WTC11 (cell line): ENCODE measurements at regions not wholly inside any gene's neighbourhood (a gene's known extent, or its start where the extent isn't known, plus 50 kb on each side); places are given as distances from the start of the nearest gene placed in this dataset.

Source experiments
- CREB1 ChIP-seq: sonication (generic); formaldehyde crosslinking; IDR thresholded peaks from 2 replicates; pipeline ENCODE4 v1.8.0; 2023; ENCODE audit warnings: mild to moderate bottlenecking, missing genetic modification reagents
- CTCF ChIP-seq: fragments of 200-600 bp; IDR thresholded peaks from 2 replicates; pipeline ENCODE4 v1.8.0; 2022; ENCODE audit warnings: antibody characterized with exemption
- ERG ChIP-seq: fragments of 250-450 bp; sonication (Bioruptor Pico); IDR thresholded peaks from 2 replicates; pipeline ENCODE4 v1.8.0; 2021; ENCODE audit warnings: mild to moderate bottlenecking
- ESRRA ChIP-seq: sonication (generic); formaldehyde crosslinking; IDR thresholded peaks from 2 replicates; pipeline ENCODE4 v1.8.1; 2022; ENCODE audit warnings: mild to moderate bottlenecking, missing genetic modification reagents, borderline replicate concordance
- ETV6 ChIP-seq: sonication (generic); formaldehyde crosslinking; IDR thresholded peaks from 2 replicates; pipeline ENCODE4 v1.8.1; 2022; ENCODE audit warnings: mild to moderate bottlenecking, missing genetic modification reagents
- FOXJ3 ChIP-seq: sonication (generic); formaldehyde crosslinking; IDR thresholded peaks from 2 replicates; pipeline ENCODE4 v1.9.0; 2021; ENCODE audit warnings: missing genetic modification reagents, mild to moderate bottlenecking, borderline replicate concordance
- MAX ChIP-seq: sonication (generic); formaldehyde crosslinking; IDR thresholded peaks from 2 replicates; pipeline ENCODE4 v1.8.0; 2022; ENCODE audit warnings: mild to moderate bottlenecking, missing genetic modification reagents
- RELA ChIP-seq: sonication (generic); formaldehyde crosslinking; IDR thresholded peaks from 2 replicates; pipeline ENCODE4 v1.8.1; 2022; ENCODE audit warnings: missing genetic modification reagents, mild to moderate bottlenecking, borderline replicate concordance
- ZNF138 ChIP-seq: sonication (generic); formaldehyde crosslinking; conservative IDR thresholded peaks from 2 replicates; pipeline ENCODE4 v1.8.1; 2022; ENCODE audit warnings: mild to moderate bottlenecking, moderate library complexity, missing genetic modification reagents
- ZNF232 ChIP-seq: sonication (generic); formaldehyde crosslinking; IDR thresholded peaks from 2 replicates; pipeline ENCODE4 v1.8.0; 2022; ENCODE audit warnings: mild to moderate bottlenecking, missing genetic modification reagents
- ZNF317 ChIP-seq: sonication (generic); formaldehyde crosslinking; IDR thresholded peaks from 2 replicates; pipeline ENCODE4 v1.8.1; 2023; ENCODE audit warnings: low read depth, mild to moderate bottlenecking, moderate library complexity, missing genetic modification reagents, borderline replicate concordance
- TF ChIP-seq, protein P1 (sequence below): sonication (generic); formaldehyde crosslinking; IDR thresholded peaks from 2 replicates; pipeline ENCODE4 v1.8.1; 2022; ENCODE audit warnings: missing genetic modification reagents, borderline replicate concordance

- TF ChIP-seq RELA (CRISPR knock-in tag) (no peak), CTCF (no peak), ZNF232 (CRISPR knock-in tag) (no peak), ZNF138 (CRISPR knock-in tag) (no peak), ERG (CRISPR knock-in tag) (no peak), FOXJ3 (no peak), ZNF317 (CRISPR knock-in tag) (no peak), CREB1 (CRISPR knock-in tag) (no peak), MAX (no peak), ESRRA (CRISPR knock-in tag) (no peak), ETV6 (no peak)
- TF ChIP-seq, protein P1, sequence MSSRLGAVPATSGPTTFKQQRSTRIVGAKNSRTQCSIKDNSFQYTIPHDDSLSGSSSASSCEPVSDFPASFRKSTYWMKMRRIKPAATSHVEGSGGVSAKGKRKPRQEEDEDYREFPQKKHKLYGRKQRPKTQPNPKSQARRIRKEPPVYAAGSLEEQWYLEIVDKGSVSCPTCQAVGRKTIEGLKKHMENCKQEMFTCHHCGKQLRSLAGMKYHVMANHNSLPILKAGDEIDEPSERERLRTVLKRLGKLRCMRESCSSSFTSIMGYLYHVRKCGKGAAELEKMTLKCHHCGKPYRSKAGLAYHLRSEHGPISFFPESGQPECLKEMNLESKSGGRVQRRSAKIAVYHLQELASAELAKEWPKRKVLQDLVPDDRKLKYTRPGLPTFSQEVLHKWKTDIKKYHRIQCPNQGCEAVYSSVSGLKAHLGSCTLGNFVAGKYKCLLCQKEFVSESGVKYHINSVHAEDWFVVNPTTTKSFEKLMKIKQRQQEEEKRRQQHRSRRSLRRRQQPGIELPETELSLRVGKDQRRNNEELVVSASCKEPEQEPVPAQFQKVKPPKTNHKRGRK (CRISPR knock-in tag) = no peak
These were observed 269.6 kb downstream of the ELAVL2 start for GRCh38 chr9:23556459-23556858.
